ENCODE measurements at regions not wholly inside any gene's neighbourhood (a gene's known extent, or its start where the extent isn't known, plus 50 kb on each side); places are given as distances from the start of the nearest gene placed in this dataset.

DNA sequence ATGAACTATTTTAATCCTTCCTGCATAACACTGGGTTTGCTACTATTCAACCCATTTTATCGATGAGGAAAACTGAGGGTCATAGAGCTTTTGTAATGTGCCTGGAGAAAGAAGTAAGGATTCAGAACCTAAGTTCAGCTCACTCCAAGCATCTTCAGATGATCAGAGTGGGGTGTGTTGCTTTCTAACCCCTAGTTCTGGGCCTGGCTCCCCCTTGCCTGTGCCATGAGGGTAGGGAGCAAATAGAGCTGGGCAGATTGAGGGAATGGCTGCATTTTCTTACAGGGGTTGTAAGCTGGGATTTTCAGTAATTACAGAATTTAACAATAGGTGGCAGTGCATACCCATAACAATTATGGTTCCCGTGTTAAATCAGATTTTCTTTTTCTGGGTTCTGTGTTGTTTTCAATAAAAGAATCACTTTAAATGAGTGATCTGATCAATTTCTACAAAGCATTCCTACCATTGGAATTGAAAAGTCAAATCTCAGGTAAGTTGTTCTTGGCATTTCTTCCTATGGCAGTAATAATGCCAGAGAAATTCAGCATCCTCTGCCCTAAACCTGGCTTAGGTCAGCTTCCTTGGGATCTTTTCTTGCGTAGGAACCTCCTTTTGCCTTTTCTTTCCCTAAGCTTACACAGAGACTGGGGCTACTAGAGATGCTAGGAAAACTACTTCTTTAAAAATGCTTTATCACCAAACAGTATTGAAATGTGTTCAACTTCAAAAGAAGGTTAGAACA is 103.8 kb upstream of the IL12A start:
- TF ChIP-seq POLR2A (IDR thresholded peaks at IDR 0.05; ENCODE audit: low read length) (no peak), GATA1 (IDR thresholded peaks at IDR 0.05; ENCODE audit: low read depth, low read length) (no peak)

All from erythroblast (primary cell).